ENCODE measurements at regions not wholly inside any gene's neighbourhood (a gene's known extent, or its start where the extent isn't known, plus 50 kb on each side); places are given as distances from the start of the nearest gene placed in this dataset.
A peak's percentile ranks its signal among the peaks of the same experiment; 100 is the strongest.
"Not testable (repeated sequence)": the region's sequence is repeated elsewhere in the genome, so short reads cannot be mapped to it uniquely, and the experiment has no call there.

- DNase-seq = no peak
Observed at GRCh38 chr4:111992351-111993168, 152.7 kb upstream of the FAM241A start.

GRCh38 chr4:111994392-111994791, 150.9 kb upstream of the FAM241A start:
- no peak for DNase-seq

- DNase-seq = no peak
Observed at GRCh38 chr4:111997785-111998184, 147.5 kb upstream of the FAM241A start.

GRCh38 chr4:111999801-112000200, 145.5 kb upstream of the FAM241A start:
- no peak for DNase-seq

- peak; percentile 4 to 20 for DNase-seq
Observed at GRCh38 chr4:112001041-112001440, 144.2 kb upstream of the FAM241A start.

GRCh38 chr4:112002248-112002661, 143.0 kb upstream of the FAM241A start:
- peak; percentile 20 to 45 for DNase-seq

GRCh38 chr4:112003231-112003907, 141.9 kb upstream of the FAM241A start:
- DNase-seq = no peak

- DNase-seq = no peak
Observed at GRCh38 chr4:112005027-112005426, 140.2 kb upstream of the FAM241A start.

- DNase-seq = no peak
Observed at GRCh38 chr4:112007391-112007790, 137.9 kb upstream of the FAM241A start.

- DNase-seq = no peak
Observed at GRCh38 chr4:112015960-112016359, 129.3 kb upstream of the FAM241A start.

- peak; percentile 34 to 67 for DNase-seq
Observed at GRCh38 chr4:112023402-112023950, 121.8 kb upstream of the FAM241A start.

- no peak for DNase-seq
Observed at GRCh38 chr4:112026058-112026457, 119.2 kb upstream of the FAM241A start.

GRCh38 chr4:112029771-112030171, 115.5 kb upstream of the FAM241A start:
- DNase-seq = no peak

GRCh38 chr4:112031712-112032328, 113.4 kb upstream of the FAM241A start:
- peak; percentile 47 to 52 for DNase-seq

- no peak for DNase-seq
Observed at GRCh38 chr4:112036886-112037285, 108.4 kb upstream of the FAM241A start.

GRCh38 chr4:112038861-112039260, 106.4 kb upstream of the FAM241A start:
- no peak for DNase-seq

- not testable (repeated sequence) for DNase-seq
Observed at GRCh38 chr4:112049119-112049518, 96.1 kb upstream of the FAM241A start.

GRCh38 chr4:112053825-112054350, 91.4 kb upstream of the FAM241A start:
- DNase-seq = no peak

- no peak for DNase-seq
Observed at GRCh38 chr4:112055100-112055499, 90.2 kb upstream of the FAM241A start.

GRCh38 chr4:112057470-112057869, 87.8 kb upstream of the FAM241A start:
- no peak for DNase-seq

- no peak for DNase-seq
Observed at GRCh38 chr4:112058433-112058832, 86.8 kb upstream of the FAM241A start.

GRCh38 chr4:112060212-112060611, 85.0 kb upstream of the FAM241A start:
- DNase-seq = peak in 1 of 2 experiments; percentile 29

- no peak for DNase-seq
Observed at GRCh38 chr4:112061207-112061817, 83.9 kb upstream of the FAM241A start.
